ENCODE measurements at regions not wholly inside any gene's neighbourhood (a gene's known extent, or its start where the extent isn't known, plus 50 kb on each side); places are given as distances from the start of the nearest gene placed in this dataset.

DNA sequence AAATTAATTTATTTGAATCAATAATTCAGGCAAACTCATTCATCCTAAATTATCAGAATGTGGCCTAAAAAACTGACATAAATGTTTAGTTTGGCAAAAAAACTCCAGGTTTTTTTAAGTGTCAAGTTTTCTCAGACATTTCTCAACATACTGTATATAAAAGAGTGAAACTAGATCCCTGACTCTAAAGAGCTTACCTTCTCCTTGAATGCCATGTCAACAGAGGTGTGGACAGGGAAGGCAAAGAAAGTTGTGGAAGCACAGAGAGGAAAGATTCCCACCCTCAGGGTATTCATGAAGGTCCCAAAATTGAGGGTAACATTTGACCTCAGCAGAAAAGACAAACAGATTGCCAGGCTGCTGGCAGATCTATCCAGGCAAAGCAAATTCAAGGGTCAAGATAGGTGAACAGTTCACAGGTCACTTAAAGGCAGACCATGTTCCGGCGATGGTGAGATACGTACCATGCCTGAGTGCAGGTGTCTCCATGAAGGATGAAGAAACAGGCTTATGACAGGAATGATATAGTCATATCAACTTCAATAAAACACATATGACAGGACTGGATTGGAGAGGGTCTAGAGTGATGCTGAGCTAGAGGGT lies 1638.3 kb upstream of the ZEB2 start:
- DNase-seq, result no peak

DNA sequence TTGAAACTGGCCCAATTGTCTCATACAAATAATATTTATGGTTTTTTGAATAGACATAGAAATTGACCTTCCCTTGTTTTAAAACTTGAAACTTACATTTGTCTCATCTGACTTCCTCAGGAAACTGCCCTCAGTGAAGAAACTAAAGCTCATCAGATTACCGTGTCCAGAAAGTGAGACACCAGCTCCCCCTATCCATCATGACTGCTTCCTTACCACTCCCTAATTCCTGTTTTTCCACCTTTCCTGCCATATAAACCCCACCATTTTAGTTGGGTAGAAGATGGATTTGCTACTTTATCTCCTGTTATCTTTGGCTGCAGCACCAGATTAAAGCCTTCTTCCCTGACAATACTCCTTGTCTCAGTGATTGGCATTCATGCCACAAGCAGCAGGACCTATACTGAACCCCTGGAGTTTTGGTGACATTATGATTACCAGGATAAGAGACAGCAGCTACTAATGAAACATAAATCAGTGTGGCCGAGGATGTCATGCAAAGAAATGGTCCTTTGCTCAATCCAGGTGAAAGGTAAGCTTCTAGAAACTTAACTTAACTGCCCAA lies 1627.6 kb upstream of the ZEB2 start:
- no peak for DNase-seq

DNA sequence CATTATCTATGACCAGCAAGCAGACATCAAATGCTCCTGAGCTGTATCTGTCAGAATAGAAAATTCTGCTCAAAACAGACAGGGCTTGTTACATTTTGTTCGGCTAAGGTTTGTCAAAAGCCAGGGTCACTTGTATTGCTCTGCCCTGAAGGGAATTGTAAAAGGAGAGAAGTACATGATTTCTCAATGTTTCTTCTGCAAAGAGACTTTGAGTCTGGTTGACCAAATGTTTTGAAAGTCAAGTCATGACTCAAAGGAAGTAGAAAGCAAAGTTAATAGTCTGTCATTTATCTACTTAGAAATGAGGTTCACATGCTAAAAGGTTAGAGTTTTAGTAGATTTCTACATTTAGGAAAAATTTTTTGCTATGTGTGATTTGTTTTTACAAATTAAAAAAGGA lies 1624.1 kb upstream of the ZEB2 start:
- no peak for DNase-seq

DNA sequence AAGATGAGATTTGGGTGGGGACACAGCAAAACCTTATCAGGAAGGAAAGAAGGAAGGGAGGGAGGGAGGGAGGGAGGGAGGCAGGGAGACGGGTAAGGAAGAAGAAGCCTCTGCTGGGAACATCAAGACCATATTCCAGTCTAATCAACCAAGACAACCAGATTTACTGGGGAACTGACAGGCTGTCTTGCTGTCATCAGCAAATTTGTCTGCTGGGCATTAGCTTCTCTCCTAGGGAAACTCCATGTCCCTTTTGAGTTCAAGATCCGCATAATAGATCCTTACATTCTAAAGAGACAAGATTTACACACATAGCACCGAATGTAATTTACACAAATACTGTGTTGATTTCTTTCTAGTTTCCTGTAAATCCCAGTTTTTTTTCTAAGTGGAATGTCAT lies 1618.9 kb upstream of the ZEB2 start:
- no peak for DNase-seq

DNA sequence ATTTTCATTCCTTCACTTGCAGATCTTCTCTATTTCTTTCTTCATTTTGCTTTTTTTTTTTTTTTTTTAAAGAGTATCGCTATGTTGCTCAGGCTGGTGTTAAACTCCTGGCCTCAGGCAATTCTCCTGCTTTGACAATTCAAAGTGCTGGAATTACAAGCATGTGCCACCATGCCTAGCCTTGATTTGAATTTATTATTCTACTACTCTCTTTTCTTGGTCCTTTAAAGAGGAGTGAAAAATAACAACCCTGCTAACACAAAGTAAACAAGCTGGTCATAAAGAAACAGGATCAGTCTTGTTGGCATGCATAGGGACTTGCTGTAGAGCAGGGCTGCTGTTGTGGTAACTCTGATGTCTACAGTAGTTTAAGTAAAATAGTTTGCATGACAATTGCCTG lies 1615.3 kb upstream of the ZEB2 start:
- DNase-seq, result no peak

DNA sequence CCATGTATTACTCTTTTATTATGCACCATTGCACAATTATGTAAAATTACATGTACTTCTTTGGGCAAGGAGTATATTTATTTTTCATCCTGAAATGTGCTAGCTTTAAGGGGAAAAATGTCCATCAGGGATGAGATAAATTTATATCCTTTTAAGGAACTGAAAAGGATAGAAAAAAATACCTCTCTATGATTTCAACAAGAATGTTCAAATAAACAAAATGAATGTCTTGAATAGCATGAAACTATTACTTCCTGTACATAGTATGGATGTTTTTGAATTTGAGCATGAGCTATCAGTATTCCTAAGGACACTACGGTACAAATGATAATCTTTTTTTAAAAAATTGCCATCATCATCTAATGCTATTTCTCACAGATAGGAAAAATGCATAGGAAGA lies 1611.9 kb upstream of the ZEB2 start:
- DNase-seq, result no peak

DNA sequence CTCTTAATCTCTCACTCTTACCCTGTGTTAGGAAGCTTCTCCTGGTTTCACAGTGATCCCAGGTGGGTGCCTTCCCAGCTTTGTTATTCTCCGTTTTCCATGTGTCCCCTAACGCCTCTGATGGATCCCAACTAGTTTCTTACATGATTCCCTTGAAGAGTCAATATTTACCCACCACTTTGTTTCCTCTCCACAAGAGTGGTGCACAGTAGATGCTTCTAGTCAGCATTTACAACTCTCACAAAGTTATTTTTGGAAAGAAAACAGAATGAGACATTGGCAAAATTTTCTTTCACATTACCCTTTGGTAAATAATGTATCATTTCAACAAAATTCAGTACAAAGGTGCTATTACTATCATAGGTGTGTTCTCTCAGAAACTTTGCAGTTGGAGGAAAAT lies 1611.1 kb upstream of the ZEB2 start:
- no peak for DNase-seq

DNA sequence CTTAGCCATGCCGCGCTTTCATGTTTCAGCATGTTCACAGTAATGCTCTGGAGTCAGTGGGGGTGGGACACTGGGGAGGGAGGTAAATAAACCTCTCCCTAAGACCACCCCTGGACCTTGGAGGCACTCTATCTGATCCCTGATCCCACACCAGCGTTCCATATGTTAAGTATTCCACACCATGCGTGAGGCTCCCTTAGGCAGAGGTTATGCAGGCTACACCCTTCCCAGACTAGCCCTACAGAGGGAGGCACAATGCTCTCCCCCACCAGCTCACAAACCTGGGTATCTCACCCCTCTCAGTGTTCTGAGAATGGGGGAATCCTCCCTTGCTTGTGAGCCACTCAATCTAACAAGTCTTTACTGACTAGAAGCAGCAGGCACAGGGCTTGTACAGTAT lies 1610.4 kb upstream of the ZEB2 start:
- no peak for DNase-seq

DNA sequence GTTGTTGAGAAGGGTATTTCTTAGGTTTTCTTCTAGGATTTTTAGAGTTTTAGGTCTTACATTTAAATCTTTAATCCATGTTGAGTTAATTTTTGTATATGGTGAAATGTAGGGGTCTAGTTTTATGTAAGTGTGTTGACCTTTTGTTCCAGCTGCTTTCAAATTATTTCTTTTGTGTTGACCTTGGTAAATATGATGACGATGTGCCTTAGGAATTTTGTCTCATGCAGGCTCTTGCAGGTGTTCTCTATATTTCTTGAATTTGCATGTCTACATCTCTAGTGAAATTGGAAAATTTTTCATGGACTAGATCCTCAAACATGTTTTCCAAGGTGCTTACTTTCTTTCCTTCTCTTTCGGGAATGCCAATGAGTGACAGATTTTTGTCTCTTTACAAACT lies 1609.3 kb upstream of the ZEB2 start:
- DNase-seq, result no peak

DNA sequence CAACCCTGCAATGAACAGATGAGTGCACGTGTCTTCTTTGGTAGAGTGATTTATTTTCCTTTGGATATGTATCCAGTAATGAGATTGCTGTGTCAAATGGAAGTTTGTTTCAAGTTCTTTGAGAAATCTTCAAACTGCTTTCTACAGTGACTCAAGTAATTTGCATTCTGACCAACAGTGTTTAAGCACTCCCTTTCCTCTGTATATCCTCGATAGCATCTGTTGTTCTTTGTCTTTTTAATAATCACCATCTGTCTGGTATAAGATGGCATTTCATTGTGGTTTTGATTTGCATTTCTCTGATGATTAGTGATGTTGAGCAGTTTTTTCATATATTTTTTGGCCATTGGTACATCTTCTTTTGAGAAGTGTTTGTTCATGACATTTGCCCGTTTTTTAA lies 1608.3 kb upstream of the ZEB2 start:
- peak; percentile 13 for DNase-seq

DNA sequence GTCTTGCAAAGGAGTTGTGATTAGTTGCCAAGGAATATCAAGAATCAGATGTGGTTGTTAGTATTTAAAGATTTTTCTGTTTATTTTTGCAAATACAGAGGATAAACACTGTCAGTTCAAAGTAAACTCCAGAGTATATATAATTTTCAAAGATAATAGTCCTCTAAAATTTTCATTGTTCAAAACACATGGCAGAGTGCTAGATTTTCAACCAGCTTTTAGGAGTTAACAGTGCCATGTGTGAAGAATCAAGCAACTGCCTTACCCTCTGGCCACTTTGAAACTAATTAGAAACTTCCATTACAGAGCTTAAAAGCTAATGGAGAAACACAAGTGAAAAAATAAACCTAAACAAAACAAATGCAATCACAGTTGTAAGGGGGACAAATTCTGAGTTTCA lies 1605.6 kb upstream of the ZEB2 start:
- no peak for DNase-seq

DNA sequence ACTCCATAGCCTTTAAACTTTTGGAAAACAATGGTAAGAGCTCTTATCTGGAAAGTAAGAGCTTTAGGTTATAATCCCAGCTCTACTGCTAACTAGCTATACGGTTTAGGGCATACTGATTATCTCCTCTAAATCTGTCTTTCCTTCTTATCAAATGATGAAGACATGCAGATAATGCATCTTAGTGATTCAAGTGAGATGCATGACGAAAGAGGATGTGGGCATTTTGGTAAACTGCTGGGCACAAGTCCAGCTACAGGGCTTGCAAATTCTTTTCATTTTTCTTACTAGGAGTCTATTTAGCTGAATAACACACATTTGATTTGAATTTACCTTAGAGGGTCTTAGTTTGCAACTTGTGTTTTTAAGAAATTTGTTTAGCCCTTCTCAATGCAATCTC lies 1604.8 kb upstream of the ZEB2 start:
- peak; percentile 77 for DNase-seq

DNA sequence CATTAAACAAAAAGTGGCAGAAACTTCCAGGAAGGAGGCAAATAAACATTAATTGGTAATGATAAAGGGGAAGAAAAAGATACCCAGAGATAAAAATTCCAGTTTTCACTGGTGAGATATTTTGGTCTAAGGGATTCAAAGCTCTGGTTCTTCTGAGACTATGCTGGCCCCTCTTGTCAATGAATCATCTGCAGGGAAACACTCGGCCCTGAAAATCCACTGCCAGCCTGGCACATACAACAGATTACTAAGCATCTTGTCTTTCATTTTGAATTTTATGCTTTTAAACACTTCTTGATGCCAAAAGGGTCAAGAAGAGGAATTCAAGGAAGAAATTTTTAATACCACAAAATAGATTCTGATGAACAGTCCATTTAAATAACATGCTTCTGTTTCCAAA lies 1603.8 kb upstream of the ZEB2 start:
- DNase-seq, result peak; percentile 21

DNA sequence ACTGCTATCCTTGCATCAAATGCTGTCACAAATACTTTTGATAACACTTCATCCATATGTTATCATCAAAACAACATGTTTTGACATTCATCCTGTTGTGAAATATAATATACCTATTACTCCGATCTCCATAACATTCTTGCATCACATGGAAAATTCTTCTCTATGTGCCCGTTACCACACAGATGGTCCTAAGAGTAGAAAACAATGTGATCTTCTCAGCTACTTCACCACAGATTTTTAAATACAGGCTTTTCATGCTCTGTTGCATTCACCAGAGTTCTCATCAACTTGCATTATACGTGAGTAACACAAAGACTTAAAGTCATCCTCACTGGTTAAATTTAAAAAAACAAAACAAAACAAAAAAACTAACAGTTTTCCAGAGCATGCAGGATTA lies 1603.3 kb upstream of the ZEB2 start:
- DNase-seq, result no peak

DNA sequence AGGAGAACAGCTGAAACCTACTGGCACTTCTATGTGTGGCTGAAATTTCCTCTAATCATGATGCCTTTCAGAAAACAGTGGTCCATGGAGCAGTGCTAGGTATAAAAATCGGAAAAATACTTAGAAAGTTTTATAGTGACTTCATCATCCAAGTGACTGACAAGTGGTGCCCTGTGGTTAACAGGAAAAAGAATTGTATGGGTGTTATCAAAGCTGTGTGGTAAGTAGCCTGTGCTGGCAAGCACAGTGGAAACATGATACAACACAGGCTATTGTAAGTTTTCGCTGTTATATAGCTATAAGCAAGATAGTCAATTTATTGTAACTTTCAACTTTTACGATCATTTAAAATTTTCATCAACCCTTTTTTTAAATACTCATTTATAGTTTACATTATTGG lies 1599.7 kb upstream of the ZEB2 start:
- DNase-seq, result no peak

DNA sequence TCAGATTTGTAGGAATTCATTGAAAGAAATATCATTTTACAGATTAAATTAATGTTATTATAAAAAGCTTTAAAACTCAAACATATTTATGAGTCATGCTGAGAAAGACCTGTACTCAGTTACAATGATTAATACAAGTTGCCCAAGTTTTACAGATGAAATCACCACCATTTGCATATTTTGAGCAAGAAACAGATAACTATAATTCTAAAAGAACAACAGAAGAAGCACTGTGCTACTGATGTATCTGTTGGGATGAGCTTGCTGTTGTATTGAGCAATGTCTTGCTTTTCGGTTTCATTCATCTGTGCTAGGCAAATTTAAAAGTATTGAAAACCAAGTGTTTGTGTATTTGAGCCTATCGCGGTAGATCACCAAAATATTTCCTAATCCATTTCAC lies 1589.1 kb upstream of the ZEB2 start:
- no peak for DNase-seq

DNA sequence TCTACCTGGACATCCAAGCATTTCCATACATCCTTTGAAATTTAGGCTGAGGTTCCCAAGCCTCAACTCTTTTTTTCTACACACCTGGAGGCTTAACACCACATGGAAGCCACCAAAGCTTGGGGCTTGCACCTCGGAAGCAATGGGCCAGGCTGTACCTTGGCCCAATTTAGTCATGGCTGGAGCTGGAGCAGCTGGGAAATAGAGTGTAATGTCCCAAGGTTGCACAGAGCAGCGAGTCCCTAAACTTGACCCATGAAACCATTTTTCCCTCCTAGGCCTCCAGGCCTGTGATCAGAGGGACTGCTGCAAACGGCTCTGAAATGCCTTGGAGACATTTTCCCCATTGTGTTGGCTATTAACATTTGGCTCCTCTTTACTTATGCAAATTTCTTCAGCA lies 1574.3 kb upstream of the ZEB2 start:
- no peak for DNase-seq

DNA sequence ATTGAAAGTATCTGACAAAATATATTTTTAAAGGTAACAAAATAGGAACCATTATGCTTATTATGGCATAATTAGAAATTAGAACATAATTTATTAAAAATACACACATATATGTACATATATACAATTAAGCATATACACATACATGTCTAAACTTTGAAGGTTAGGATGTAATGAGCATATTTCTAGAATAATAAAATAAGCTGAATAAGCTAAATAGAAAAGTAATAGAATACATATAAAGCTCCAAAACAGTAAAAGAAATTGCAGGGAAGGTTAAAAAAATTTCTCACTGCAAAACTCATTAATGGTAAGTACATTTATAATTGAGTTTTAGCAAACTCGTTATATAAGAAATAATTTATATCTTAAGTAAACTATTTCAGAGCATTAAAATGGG lies 1561.5 kb upstream of the ZEB2 start:
- no peak for DNase-seq

DNA sequence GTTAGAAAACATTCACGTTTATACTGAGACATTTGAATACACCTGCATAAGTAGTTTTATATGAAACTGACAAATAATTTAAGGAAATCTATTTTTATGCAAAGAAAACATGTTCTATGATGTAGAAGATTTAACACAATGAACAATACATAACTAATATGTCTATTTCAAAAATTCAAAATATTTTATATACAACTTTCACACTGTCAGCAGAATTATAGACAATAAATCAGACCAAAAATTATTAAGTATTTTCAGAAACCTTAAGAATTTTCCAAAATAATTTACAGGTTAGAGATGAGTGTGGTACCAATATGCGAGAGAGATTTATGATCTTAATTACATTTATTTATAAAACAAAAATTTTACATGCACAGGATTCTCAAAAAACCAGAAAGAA lies 1561.0 kb upstream of the ZEB2 start:
- no peak for DNase-seq

DNA sequence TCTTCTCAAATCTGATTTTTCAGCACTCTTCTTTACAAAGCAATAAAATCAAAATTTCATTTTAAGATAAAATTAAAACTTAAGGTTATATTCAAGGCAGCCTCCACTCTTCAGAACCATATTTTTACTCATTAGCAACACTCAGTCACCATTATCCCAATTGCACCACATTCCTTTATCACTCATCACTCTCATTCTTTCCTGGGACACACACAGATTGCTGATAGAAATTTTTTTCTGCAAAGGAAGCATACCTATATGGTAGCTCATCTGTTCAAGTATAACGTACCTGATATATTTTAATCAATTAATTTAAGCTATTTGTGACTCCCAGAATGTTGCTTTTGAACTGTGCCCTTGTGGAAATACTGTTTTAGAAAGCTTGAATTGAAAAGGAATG lies 1559.3 kb upstream of the ZEB2 start:
- DNase-seq, result peak; percentile 28

DNA sequence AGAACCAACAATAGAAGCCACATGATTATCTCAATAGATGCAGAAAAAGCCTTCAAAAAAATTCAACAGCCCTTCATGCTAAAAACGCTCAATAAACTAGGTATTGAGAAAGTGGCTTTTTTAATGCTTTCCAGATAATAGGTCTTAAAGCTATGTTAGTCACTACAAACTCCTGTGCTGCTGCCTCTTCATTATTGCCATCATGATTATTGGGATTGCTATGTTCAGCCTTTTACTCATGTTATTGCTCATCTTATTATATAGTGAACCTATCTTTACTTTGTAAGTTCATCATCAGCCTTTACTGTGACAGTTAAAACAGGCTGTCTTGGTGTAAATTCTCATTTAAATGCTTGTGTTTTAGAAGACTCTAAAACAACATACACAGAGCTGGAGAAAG lies 1557.2 kb upstream of the ZEB2 start:
- peak; percentile 7 for DNase-seq

DNA sequence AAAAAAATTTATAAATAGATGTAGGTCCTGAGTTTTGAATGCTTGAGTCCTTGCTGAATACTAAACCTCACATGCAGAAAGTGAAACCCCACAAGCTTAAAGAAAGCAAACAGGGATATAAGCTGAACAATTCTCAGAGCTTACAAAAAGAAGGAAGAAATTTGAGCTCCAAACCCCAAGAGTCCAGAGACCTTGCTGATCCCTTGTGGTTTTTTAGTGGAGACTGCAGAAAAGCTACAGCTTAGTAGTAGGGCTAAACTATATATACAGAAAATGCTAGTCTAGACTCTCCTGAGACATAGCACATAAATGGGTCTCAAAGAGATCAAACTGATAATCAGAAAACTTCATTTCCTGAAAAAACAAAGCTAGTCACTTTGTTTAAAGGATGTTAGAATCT lies 1548.1 kb upstream of the ZEB2 start:
- no peak for DNase-seq

DNA sequence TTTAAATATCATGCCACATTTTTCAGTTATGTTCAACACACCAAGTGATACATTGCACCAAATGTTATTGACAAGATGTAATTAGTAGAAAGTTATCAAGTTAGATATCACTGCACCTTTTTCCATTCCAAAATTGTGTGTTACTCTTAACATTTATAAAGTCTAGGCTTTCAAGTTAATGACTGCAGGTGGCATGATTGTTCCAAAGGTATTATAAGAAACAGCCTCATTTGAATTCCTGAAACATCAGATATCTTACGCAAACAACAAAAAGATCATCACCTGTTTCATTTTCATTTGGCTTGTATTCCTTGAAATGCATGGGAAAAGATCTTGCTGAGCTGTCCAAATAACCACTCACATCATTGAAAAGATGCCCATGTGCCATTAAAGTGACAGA lies 1528.2 kb upstream of the ZEB2 start:
- DNase-seq, result no peak

DNA sequence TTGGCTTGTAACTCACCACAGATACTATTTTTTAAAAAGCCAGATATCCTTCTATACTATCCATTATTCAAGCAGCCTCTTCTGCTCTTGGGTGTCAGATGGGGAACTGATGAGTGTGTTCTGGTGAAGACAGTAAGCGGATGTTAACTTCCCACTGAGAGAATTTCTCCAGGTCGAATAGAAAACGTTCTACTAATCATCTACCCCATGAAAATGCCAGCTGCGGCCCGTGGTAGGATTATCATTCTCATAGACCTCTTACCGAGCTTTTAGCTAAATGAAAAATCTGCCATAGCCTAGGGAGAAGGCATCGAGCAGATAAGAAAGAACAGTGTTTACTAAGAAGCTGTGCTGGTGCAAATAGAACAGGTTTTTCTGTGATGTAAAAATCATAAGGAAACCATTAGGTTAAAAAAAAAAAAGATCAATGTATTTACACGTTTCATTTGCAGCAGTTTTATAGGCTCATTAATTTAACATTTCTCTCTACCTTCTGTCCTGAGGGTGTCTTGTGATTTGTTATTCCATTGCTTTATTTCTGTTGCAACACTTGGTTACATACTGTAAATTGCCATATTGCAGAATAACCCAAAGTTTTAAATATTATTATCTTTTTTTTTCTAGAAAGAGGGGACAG lies 1521.5 kb upstream of the ZEB2 start:
- DNase-seq, result no peak

DNA sequence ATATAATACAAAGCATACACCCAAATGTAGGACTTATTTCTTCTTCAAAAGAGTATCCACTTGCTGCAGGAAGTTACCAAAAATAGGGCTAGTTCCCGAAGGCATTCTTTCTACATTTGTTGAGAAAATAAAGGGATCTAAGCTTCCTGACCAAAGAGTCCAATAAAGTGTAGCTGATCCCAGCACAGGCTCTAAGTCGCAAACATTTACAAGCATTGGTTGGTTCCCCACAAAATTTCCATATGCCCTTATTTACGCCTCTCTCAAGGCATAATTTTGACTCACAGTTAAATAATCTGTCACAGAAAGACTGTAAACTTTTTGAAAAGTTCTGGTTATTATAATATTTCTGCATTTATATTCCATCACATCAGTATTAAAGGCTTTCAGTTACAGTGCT lies 1520.1 kb upstream of the ZEB2 start:
- DNase-seq, result no peak
